Glutamatergic neuron (in vitro differentiated cells): ENCODE measurements at regions not wholly inside any gene's neighbourhood (a gene's known extent, or its start where the extent isn't known, plus 50 kb on each side); places are given as distances from the start of the nearest gene placed in this dataset.
A peak's percentile ranks its signal among the peaks of the same experiment; 100 is the strongest.

Source experiments
- DNase-seq: peaks from one replicate; pipeline ENCODE4 v3.0.0; 2022
- H3K27ac Mint-ChIP-seq: one replicate; pipeline ENCODE4 v1.8.0; 2020; ENCODE audit warnings: mild to moderate bottlenecking, mixed read lengths, inconsistent platforms; ENCODE audit not compliant: unreplicated experiment
- H3K27me3 Mint-ChIP-seq: one replicate; pipeline ENCODE4 v1.8.0; 2020; ENCODE audit warnings: mild to moderate bottlenecking, moderate library complexity, mixed read lengths, inconsistent platforms; ENCODE audit not compliant: unreplicated experiment
- H3K36me3 Mint-ChIP-seq: one replicate; pipeline ENCODE4 v1.8.0; 2020; ENCODE audit warnings: mild to moderate bottlenecking, mixed read lengths, inconsistent platforms; ENCODE audit not compliant: unreplicated experiment
- H3K4me1 Mint-ChIP-seq: one replicate; pipeline ENCODE4 v1.8.0; 2020; ENCODE audit warnings: mild to moderate bottlenecking, low read depth, mixed read lengths, inconsistent platforms; ENCODE audit not compliant: unreplicated experiment
- H3K4me3 Mint-ChIP-seq: one replicate; pipeline ENCODE4 v1.8.0; 2020; ENCODE audit warnings: mild to moderate bottlenecking, mixed read lengths, inconsistent platforms; ENCODE audit not compliant: unreplicated experiment
- H3K9me3 Mint-ChIP-seq: one replicate; pipeline ENCODE4 v1.8.0; 2020; ENCODE audit warnings: mild to moderate bottlenecking, moderate library complexity, mixed read lengths, inconsistent platforms; ENCODE audit not compliant: unreplicated experiment
- CTCF ChIP-seq: fragments of 200-600 bp; sonication (generic); IDR thresholded peaks from one replicate; pipeline ENCODE4 v1.5.0; 2021; ENCODE audit not compliant: partially characterized antibody, unreplicated experiment

GRCh38 chr13:107835339-107836018 lies 379.9 kb downstream of the LIG4 start:
- DNase-seq, result no peak
- Mint-ChIP-seq H3K9me3 (no peaks in the 10 kb centered on the region), H3K27ac (peak overlapping the region; percentile 95), H3K4me3 (no peak overlapping the region), H3K4me1 (peaks cover 62% of the 10 kb centered on the region), H3K36me3 (no peaks in the 10 kb centered on the region), H3K27me3 (peaks cover 5% of the 10 kb centered on the region)
- no peak for TF ChIP-seq CTCF

GRCh38 chr13:107834717-107835116 lies 380.6 kb downstream of the LIG4 start:
- H3K27ac Mint-ChIP-seq, result peak overlapping the region; percentile 95
- H3K4me3 Mint-ChIP-seq, result peak overlapping the region; percentile 67
- no peak for TF ChIP-seq CTCF
- no peaks in the 10 kb centered on the region for H3K36me3 Mint-ChIP-seq
- H3K27me3 Mint-ChIP-seq, result peaks cover 5% of the 10 kb centered on the region
- DNase-seq, result no peak
- no peaks in the 10 kb centered on the region for H3K9me3 Mint-ChIP-seq
- peaks cover 63% of the 10 kb centered on the region for H3K4me1 Mint-ChIP-seq

GRCh38 chr13:107834281-107834680 lies 381.1 kb downstream of the LIG4 start:
- Mint-ChIP-seq H3K4me1 (peaks cover 62% of the 10 kb centered on the region), H3K36me3 (no peaks in the 10 kb centered on the region), H3K9me3 (no peaks in the 10 kb centered on the region), H3K27me3 (peaks cover 5% of the 10 kb centered on the region), H3K4me3 (peak overlapping the region; percentile 48), H3K27ac (peak overlapping the region; percentile 95)
- DNase-seq, result no peak
- TF ChIP-seq CTCF, result no peak

- TF ChIP-seq CTCF, result no peak
- Mint-ChIP-seq H3K27ac (peak overlapping the region; percentile 94), H3K4me1 (peaks cover 50% of the 10 kb centered on the region)
Observed at GRCh38 chr13:107832500-107833100, 382.7 kb downstream of the LIG4 start.

GRCh38 chr13:107830804-107831203 lies 384.5 kb downstream of the LIG4 start:
- Mint-ChIP-seq H3K4me1 (peaks cover 43% of the 10 kb centered on the region), H3K36me3 (no peaks in the 10 kb centered on the region), H3K4me3 (no peak overlapping the region), H3K27ac (peak overlapping the region; percentile 18), H3K27me3 (peaks cover 5% of the 10 kb centered on the region), H3K9me3 (no peaks in the 10 kb centered on the region)
- no peak for DNase-seq
- TF ChIP-seq CTCF, result no peak

More at GRCh38 chr13:107832500-107833100, 382.7 kb downstream of the LIG4 start:
- no peak for DNase-seq
- Mint-ChIP-seq H3K27me3 (peaks cover 5% of the 10 kb centered on the region), H3K9me3 (no peaks in the 10 kb centered on the region), H3K36me3 (no peaks in the 10 kb centered on the region), H3K4me3 (peak overlapping the region; percentile 71)
